Retina (tissue), 1 donor: ENCODE measurements at regions not wholly inside any gene's neighbourhood (a gene's known extent, or its start where the extent isn't known, plus 50 kb on each side); places are given as distances from the start of the nearest gene placed in this dataset.
A peak's percentile ranks its signal among the peaks of the same experiment; 100 is the strongest.
"Not testable (repeated sequence)": the region's sequence is repeated elsewhere in the genome, so short reads cannot be mapped to it uniquely, and the experiment has no call there.

Source experiments
- DNase-seq: peaks from one replicate; pipeline ENCODE4 v3.0.0-alpha.2; 2016

DNA sequence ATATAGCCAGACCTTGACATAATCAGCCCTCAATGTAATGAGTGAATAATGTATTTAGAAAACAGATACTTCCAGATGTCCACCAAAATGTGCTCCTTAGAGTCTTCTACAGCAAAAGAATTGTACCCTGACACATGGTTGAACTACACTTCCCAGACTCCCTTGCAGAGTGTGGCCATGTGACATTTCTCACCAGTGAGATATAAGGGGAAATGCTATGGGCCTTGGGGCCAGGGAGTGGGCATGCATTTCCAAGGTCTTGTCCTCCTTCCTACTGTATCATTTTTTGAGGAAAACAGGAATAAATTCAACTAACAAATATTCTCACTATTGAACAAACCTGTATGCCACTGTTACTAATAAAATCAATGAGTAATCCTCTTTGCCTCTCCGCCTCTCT, 211.4 kb upstream of the SMLR1 start:
- DNase-seq = no peak

DNA sequence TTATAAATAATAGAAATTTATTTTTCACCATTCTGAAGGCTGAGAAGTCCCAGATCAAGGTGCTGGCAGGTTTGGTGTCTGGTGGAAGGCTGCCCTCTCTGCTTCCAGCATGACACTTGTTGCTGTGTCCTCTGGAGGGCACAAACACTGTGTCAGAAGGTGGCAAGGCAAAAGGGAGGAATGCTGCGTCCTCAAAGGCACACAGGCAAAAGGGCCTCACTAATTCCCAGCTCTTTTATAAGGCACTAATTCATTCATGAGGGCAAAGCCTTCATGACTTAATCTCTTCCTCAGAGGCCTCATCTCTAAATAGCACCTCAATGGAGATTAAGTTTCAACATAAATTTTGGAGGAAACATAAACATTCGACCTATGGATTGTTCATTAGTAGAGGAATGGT, 209.5 kb upstream of the SMLR1 start:
- DNase-seq = no peak

DNA sequence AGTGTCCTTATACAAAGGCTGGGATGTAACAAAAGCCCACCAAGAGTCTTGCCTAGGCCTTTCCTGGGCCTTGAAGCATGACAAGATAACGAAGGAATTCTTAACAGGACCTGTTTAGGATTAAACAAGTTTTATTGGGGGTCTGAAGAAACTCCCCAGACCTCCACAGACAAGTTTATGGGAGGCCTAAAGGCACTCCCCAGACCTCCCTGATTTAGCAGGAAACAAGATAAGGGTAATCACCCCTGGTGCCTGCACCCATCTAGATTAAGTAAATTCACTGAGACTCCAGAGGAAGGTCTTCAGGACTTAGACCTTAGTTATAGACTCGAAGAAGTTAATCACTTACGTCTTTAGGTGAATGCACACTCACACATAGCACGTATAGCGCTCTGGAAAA, 208.4 kb upstream of the SMLR1 start:
- not testable (repeated sequence) for DNase-seq

DNA sequence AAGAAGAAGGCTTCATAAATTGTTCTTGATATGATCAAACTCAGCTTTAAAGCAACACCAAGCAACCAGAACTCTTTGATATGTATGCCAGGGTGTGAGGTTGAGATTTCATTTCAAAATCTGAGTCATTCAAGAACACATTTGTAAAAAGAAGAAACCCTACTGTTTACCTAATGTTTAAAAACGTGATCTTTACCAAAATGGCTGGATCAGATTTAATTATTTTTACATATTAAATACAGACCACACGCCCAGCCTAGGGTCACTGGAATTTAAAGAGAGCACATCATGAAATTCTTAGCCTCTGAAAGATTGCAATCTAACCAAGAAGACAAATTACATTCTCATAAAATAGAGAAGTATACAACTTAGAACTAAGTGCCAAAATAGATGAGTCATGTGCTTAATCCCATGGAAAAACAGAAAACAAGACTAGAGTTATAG, 206.8 kb upstream of the SMLR1 start:
- DNase-seq = no peak

DNA sequence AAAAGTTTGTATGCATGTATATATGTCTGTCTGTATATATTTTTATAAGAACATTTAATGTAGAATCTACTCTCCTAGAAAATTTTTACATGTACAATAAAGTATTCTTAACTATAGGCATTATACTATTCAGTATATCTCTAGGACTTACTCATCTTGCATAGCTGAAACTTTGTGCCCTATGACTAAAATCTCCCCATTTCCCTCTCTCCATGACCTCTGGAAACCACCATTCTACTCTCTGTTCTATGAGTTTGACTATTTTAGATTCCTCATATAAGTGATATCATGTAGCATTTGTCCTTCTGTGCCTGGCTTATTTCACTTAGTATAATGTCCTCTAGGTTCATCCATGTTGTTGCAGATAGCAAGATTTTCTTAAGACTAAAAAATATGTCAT, 205.1 kb upstream of the SMLR1 start:
- no peak for DNase-seq

DNA sequence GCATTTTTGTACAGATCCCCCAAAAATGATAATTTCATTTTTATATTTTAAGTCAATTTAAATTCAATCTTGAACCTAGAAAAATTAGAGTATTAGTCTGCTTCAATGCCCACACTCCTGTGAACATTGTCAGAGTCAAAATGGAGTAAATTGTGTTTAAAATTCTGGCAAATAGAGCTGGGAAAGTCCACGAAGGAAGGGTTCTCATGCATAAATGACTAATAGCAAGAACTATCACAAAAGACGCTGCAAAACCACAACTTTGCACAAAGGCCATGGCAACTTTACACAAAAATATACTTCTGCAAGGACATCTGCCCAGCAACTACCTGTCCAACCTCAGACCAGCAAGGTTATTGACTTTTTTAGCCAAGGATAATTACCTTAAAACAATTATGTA, 203.2 kb upstream of the SMLR1 start:
- DNase-seq = no peak

DNA sequence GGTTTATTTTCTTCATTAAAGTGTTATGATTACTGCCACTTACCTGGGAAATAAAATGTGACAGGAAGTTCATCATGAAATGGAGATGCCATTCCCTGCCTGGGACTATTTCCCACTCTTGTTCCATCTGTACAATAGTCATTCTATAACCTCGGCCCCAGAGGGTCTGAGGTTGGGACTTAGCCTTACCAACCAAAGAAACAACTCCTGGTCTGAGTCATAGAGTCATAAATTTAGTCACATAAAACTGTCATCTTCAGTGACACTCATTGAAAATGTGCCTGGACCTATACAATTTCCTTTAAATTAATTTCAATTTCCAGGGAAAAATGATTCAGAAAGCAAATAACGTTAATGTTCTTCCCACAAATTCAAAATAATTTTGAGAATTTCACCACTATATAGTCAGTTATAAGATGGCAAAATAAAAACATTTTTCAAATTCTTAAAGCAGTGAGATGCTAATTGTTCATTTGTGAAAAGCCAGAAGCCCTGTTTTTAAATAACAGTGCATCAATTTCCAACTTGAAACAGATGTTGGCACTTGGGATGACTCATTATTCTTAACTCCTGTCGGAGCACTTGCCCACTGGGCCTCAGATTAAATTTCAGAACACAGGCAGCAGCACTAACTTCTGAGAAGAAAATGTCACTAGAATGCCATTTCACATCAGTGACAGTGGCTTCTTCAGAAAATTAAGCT, 201.2 kb upstream of the SMLR1 start:
- no peak for DNase-seq

DNA sequence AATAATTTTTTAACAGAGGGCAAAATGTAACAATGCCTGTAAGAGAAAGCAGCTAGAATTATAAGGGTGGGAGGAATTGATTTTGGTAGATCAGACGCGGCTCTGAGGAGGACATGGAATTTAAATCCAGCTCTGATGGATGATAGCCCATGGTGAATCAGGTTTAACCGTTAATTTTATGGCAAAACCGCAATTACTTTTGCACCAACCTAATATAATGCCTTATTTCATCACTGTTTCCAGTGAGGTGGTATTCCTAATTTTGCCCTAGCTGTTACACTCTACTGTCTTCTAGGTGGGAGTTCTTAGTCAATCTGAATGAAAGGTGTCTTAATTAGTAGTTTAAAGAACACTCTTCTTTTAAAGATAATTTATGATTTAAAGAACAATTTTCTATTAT, 198.3 kb upstream of the SMLR1 start:
- no peak for DNase-seq

DNA sequence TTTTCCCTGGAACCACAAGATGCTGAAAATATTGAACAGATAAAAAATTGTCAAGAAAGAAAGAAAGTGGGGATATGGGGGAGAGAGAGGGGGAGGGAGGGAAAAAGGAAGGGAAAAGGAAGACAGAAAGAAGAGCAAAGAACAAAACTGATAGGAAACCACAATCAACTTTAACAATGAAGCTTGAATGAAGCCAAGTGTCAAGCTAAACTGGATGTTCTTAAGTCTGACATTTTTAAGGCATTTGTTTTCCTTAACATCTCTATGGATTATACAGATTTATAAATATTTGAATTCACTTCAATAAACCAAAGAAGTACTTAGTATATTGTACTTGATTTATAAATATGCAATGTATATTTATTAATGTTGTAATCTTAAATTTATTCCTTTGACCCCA, 197.6 kb upstream of the SMLR1 start:
- DNase-seq = no peak

DNA sequence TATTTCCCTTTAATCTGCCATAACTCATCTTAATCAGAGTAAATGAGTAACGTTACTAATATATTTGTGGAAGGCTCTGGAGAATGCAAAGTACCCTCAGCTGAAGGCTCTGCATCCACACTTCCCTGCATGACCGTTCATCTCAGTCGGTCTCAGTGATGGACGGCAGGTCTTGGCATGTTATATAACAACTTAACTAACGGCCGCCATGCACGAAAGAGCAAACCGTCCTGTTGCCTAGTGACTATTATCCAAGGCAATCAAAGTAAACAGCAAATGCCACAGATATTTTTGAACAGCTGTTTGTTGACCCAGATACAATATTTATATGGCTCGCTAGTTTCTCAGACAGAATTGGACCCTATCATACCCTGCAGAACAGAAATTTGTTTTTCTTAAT, 194.9 kb upstream of the SMLR1 start:
- peak; percentile 44 for DNase-seq

DNA sequence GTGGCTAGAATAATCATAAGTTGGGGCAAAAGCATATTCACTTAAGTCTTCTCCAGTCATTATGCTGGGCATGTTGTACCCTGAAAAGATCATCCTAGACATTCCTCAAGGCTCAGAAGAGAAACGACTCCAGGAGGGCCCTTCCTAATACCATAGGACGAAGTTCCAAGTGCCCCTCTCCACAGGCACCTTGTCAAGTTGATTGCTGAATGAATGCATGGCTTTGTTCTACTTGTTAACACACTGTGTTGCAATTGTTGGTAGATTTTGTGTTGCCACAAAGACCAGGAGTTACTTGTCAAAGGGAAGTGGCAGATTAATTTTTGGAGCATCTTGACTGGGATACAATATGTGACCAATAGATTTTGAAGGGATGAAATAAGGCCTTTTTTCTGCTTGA, 194.3 kb upstream of the SMLR1 start:
- peak; percentile 36 for DNase-seq

DNA sequence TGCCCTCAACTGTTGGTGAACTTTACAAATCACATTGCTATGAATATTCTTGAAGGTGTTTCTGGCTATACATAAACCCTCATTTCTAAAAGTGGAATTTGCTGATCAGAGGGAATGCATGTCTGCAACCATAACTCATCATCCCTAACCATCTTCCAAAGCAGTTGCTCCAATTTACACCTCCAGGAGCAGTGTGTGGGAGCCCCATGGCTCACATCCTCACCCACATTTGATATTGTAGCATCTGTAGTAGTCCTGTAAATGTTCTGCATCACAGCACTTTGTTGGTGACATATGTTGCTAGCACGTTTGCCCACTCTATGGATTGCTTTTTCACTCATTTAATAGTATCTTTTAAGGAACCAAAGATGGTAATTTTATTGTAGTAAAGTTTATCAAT, 183.8 kb upstream of the SMLR1 start:
- no peak for DNase-seq

DNA sequence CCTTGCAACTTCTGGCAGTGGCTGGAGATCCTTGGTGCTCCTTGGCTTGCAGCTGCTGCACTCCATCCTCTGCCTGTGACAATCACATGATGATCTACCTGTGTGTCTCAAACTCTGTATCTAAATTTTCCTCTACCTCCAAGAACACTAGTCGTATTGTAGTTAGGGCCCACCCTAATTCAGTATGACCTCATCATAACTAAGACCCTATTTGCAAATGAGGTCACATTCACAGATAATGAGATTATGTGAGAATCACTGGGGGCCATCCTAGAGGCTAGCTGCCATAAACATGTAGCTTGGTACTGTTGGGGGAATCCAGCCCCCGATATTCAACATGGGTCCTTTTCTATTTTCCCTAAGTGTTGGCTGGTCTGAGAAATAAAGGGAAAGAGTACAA, 183.0 kb upstream of the SMLR1 start:
- no peak for DNase-seq

DNA sequence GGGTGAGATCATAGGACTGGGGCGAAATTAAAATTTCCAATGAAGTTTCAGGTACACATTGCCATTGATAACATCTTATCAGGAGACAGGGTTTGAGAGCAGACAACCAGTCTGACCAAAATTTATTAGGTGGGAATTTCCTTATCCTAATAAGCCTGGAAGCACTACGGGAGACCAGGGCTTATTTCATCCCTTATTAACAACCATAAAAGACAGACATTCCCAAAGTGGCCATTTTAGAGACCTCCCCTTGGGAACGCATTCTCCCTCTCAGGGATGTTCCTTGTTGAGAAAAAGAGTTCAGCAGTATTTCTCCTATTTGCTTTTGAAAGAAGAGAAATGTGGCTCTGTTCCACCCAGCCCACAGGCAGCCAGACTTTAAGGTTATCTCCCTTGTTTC, 182.4 kb upstream of the SMLR1 start:
- DNase-seq = not testable (repeated sequence)

DNA sequence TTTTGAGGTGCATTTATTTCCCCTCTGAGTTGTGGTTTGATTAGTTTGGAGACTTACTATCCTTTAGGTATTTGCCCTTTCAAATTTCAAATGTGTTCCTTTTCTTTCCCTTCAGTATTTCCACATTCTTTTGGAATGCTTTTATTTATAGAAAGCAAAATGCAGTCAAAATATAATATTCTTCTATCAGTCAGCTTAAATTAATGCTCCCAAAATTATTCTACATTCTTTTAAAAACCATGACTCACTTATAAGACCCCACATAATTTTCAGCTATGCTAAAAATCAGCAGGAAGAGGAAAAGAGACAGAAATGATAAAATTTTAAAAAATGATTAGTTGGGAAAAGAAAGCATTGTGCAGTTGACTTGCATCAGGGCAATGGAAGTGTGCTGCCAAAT, 180.0 kb upstream of the SMLR1 start:
- DNase-seq = no peak

DNA sequence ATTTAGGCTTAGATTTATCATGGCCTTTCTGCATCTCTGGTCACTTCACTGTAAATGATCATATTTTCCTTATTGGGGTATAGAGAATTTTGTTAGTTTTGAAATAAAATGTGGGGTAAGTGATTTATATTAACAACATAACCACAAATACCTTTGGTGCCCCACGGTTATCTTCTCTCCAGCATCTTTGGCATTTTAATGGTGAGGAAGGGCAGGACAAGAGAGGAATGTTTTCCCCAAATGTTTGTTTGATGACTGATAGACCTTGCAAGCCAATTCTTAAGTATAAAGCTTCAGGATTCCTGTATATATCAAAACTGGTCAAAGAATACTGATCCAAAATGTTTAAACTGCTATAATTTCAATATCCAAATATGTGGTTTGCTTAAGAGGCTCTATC, 171.6 kb upstream of the SMLR1 start:
- no peak for DNase-seq

DNA sequence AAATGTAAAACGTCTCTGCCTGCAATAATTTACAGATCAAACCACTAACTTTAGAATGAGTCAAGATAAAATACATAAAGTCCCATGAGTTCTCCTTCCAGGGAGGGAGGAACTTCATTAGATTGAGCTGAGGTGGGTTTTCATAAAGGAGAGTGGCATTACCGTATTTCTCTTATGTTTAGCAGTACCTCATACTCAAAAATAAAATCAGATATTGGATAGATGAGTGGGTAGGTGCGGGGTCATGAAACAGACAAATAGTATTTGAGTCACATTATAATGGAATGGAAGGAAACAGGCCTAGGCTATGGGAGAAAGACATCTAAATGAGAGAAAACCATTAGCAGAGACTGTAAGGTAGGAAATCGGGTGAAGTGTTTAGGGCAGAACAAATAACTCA, 166.1 kb upstream of the SMLR1 start:
- no peak for DNase-seq

DNA sequence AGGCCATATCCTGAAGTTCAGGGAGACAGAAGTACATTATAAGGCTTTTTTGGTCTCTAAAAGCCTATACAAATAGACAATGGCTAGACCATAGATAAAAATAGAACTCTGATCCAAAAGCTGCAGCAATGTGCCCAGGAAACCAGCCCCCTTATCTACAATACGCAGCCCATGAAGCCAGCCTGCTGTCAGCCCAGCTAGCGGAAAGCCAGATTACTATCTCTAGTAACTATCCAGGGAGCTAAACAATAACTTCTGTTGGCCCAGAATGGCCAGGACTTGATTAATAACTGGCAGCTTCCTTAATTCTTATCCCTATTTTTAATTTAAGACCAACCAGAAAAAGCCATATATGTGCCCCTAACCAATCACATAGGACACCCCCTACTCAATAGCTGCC, 160.4 kb upstream of the SMLR1 start:
- no peak for DNase-seq

DNA sequence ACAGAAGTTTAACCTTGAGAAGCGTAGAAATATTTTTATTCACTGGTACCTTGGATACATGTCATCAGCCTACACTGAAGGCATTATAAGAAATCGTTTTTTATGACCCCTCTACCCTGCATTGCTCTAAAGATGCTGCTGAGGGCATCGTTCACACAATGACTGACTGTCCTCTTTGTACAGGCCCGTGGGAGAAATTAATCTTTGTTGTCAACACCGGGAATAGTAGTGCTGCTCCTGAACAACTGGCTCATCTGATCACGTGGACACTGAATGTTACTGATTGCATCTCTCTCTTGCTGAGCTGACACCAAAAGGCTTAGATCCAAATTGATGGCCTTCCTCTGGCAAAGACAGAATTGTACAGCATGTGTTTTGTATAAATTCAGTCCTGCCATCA, 157.1 kb upstream of the SMLR1 start:
- no peak for DNase-seq

DNA sequence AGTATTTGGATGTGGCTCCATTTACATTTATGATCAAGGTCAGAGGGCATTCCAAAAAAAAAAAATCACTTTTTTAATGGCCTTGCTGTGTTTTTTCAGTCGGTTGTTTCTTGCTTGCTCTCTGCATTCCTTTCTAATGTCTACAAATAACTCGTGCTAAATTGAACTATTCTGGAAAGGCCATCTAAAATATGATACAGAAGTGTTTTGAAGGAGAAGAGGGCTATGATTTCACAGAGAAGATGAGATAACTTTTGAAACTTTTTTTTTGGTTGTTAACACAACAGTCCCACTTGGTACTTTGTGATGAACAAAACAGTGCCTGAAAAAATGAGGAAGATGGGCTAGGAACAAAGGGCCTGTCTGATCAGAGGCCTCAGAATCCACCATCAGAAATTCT, 156.1 kb upstream of the SMLR1 start:
- DNase-seq = no peak

DNA sequence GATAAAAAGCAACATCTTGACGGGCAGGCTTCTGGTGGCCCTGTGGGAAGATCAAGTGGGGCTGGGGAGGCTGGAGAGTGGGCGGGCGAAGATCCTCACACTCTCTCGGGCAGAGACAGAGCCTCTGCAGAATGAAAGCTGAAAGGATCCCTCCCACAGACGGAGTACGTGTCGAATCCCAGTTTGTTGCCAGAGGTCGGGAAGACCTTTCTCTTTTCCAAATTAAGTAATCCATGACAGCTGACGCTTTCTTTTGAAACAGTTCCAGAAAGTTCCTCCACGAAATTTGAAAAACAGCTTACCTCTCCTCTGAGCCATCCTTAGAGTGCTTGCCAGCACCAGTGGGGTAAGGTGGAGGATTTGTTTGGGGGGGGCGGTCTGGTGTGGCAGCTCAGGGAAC, 155.6 kb upstream of the SMLR1 start:
- no peak for DNase-seq

DNA sequence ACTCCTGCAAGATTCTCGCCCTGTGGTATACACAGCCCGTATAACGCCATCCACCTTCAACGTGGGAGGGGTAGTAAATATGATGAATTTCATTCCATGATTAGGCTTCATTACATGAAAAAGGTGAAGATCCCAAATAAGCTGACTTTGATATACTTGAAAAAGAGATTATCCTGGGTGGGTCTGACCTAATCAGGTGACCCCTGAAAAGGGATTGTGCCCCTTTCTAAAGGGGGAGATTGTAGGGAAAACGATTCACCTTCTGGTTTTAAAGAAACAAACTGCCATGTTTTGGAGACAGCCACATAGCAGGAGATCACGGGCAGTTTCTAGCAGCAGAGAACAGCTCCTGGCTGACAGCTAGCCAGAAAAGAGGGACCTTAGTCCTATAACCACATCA, 155.1 kb upstream of the SMLR1 start:
- DNase-seq = no peak

DNA sequence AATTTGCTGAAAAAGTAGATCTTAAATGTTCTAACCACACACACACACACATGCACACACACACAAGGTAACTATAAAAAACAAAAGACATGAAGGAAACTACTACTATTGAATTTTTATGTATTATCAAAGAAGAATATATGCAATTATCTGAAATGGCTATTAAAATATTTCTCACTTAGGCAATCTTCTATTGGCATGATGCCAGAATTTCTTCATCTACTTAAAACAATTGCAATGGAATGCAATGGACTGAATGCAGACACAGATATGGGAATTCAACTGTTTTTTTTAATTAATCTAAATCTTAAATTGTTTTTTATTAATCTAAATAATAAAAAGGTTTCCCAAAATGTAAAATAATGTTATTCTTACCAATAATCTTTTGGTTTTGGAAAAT, 152.6 kb upstream of the SMLR1 start:
- no peak for DNase-seq

DNA sequence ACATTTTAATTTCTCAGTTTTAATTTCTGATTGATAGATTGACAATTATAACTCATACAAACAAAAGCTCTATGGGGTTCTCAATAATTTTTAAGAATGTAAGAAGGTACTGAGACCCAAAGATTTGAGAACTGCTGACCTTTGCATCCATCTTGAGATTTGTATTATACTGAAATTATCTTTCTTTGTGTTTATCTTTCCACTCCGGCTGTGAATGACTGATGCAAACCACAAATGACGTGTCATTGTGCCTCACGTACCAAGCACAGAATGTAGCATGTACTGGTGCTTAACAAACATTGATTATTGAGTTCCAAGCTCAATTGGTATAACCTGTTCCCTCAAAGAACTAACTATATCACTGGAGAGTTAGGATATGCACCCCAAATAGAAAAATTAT, 152.1 kb upstream of the SMLR1 start:
- no peak for DNase-seq

DNA sequence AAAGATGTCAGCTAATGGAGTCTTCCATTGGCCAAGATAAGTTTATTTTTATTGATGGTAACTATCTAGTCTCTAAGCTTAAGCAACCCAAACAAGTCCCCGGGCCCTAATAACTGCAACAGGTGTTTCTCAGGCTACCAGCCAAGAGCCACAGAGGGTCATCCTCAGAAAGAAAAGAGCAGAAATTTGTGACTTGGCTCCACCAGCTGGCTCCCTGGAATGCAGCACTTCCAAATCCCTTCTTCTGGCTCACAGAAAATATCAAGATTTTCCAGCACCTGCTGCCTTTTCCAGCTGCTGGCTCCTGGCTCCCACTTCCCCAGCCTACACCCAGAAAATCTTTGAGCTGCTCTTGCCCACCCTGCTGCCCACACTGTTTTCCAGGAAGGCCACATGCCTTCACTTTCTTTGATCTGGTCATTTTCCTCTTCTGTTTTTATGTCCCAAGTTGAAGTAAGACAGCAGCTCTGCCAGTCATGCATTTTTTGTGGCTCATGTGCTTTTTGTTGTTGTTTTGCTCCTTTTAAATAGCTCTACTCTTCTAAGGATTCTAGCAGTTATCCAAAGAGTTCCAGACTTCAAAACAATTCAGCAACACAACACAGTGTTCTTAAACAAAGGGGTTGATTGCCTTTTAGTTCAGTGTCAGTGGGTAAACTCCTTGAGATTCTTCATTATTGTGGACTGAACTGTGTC, 151.0 kb upstream of the SMLR1 start:
- DNase-seq = no peak
